HG03108 (cell line): ENCODE measurements at regions not wholly inside any gene's neighbourhood (a gene's known extent, or its start where the extent isn't known, plus 50 kb on each side); places are given as distances from the start of the nearest gene placed in this dataset.
"Not testable (repeated sequence)": the region's sequence is repeated elsewhere in the genome, so short reads cannot be mapped to it uniquely, and the experiment has no call there.

Source experiments
- ATAC-seq: cut with Tn5 transposase; IDR thresholded peaks from one replicate; pipeline ENCODE4 v1.9.1; 2021; ENCODE audit warnings: moderate library complexity; ENCODE audit not compliant: unreplicated experiment

DNA sequence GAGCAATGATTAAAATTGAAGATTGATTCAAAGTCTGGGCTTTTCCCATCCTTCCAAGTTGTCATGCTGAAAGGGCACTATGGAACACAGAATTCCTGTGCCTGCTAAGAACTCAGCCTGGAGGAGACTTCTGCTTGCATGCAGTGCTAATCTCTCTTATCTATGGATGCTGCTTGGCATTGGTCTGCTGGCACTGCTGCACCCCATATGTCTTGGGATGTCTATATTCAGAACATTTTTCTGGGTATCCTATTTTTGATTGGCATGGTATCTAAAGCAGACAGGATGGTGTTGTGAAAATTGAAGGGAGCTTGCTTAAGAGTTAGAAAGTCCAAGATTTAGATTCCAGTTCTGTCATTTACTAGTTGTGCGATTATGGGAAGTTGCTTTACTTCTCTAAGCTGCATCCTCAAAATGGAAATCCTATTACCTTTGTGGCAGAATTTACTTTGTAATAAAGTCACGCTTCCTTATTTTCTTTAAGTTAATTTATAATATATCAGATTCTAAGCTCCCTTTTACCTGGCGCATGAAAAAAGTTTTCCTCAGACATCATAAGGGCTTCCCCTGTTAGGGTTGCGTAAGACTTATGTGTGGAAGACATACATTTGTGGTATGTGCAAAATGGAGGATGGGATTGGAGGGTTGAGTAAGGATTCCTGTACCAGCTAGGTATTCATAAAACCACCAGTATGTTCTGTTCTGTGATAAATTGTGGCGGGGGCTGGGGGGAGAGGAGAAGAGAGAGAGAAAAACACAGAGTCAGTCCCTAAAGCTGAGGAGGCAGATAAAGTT is 254.0 kb downstream of the DMAC1 start:
- ATAC-seq, result no peak

- ATAC-seq, result no peak
Observed at GRCh38 chr9:7542693-7543092, 256.9 kb downstream of the DMAC1 start.

DNA sequence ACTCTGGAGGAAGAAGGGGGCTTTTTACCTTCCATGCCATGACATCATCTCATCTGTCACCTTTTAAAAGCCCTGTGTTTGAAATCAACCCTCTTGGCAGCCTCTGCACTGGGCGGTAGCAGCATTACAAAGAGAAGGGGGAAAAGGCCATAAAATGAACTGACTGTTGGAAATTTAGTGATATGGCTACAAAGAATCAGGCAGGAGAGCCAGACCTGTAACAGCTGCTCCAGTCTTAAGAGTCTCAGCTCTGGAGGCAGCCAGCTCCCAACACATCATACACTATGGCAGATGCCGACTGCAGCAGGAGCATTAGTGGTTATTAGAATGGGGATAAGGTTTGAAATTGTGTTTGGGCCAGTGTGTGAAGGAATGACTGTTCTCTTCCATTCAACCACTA is 257.5 kb downstream of the DMAC1 start:
- no peak for ATAC-seq

- ATAC-seq, result peak; percentile 58
Observed at GRCh38 chr9:7536310-7536939, 263.2 kb downstream of the DMAC1 start.

DNA sequence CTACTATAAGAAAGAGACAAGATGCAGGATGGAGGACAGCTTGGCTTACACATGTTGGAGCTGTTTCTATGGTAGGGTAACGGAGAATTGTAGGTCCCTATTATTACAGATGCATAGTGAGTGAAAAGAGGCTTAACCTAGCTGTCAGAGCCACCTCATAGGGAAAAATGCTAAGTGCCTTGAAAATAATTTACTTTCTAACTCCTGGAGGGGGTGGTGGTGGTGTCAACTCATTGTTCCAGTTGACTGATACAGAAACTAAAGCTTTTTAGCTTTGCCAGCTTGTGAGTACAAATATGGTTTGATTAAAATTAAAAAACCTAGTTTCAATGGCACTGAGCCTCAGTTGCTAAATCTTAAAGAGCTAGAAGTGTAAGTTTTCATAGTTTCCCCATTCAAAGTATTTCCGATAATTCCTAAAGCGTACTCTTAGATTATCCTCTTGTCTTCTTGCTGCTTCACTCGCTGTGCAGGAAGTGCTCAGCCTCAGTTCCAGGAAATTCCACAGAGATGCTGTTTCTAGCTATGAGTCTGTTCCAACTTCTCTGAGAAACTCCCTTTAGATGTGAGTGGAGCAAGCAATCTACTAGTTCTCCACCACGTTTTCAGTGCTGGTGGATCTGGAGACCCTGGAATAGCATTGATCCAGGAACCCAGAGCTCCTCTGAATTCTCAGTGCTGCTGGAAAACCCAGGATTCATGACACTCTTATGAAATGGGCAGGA is 265.2 kb downstream of the DMAC1 start:
- no peak for ATAC-seq

DNA sequence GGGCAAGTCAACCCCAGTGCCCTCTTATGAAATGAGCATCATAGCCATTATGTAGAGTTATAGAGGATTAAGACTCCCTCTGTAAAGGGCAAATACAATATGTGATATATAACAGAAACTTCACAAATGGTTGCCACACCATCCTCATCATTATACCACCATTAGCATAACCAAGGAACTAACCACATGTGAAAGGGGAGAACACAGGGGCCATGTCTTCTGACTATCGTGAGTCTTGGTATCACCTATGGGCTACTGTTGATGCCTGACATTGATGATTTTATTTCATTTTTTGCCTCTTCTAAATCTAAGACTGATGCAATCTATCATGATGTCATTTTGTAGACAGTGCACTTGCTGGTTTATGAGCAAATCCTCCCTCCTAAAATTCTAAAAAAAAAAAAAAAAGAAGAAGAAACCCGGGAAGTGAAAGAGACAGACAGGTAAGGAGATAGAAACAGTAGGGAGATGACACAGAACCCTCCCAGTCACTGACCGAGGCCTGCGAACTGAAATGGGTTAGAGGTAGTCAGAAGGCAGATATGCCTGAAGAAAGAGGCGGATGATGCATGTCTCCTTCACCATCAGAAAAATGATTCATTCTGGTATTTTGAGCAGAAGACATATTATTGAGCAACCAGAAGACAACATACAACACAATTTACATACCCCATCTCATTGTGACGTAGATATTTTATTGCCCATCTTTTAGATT is 266.0 kb downstream of the DMAC1 start:
- no peak for ATAC-seq

- ATAC-seq, result no peak
Observed at GRCh38 chr9:7523426-7524043, 276.0 kb downstream of the DMAC1 start.

DNA sequence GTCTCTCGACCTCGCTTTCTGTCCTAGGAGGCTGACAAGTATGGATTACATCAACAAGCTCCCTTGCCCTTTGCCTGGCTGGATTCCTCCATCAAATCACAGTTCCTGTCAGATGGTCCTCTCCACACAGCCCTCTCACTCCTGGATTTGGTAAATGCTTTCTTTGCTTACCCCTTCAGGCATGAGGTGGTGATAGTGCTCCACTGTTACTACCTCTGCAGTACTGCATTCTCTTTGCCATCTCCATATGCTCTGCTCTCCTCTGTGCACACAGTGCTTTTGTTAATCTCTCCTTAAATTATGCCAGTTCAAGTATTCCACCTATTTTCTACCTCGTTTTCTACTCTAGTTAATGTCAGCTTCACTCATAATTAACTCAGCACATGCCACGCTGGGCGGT is 279.2 kb downstream of the DMAC1 start:
- ATAC-seq, result no peak

DNA sequence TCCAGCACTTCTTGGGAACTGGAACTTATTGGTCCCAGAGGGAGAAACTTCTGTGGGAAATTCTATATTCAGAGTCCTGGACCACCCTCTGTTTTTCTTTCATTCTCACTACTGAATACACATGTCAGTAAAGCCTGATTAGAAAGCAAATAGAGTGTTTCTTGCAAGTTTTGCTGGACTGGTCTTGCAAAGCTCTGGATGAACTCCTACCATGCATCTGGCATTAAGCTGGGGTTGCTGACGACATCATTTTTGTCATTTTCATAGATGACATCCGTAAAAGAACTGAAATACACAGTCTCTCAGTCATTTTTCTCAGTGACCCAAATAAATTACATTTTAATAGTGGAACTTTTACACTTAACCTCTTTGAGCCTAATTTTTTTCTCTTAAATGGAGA is 283.2 kb downstream of the DMAC1 start:
- ATAC-seq, result no peak

DNA sequence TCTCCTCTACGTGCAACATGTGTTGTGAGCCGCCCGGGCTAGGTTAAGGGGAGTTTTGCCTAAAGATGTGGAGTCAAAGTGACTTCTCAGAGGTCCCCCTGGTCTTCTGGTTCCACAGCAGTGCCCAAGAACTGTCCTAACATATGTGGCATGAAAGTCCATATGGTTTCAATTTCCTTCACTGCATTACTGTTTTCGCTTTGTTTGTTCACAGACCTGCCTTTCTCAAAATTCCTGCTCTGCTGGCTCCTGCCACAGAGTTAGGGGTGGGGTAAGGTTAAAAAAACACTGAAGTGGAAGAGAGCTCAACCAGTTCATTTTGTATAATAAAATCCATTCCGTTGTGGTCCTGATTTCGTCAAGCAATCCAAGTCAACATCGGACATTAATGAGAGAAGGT is 289.4 kb downstream of the DMAC1 start:
- ATAC-seq, result no peak

DNA sequence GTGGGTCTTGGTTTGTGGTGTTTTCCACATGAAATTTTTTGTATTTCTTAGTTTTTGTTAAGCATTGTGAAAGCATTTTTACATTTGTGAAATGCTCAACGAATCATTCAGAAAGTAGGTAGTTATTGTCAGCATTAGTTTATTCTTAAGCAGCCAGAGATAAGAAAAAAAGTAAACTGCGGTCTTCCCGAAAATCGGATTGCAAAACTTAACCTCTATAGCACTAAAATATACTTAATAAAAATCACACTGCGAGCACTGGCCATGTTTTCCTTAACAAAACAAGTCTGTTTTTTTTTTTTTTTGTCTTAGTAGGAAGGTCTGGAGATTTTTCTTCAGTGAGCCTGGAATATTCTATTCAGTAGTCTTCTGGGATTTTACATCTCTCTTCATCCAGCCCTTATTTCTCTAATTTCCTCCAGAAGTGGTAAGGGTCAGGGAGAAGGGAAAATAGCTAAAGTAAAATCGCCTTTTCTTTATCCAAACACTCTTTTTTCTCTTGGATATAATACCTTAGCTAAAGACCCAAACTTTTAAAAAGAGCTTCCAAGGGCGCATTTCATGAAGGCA is 289.9 kb downstream of the DMAC1 start:
- ATAC-seq, result no peak

- ATAC-seq, result no peak
Observed at GRCh38 chr9:7508516-7508915, 291.1 kb downstream of the DMAC1 start.

DNA sequence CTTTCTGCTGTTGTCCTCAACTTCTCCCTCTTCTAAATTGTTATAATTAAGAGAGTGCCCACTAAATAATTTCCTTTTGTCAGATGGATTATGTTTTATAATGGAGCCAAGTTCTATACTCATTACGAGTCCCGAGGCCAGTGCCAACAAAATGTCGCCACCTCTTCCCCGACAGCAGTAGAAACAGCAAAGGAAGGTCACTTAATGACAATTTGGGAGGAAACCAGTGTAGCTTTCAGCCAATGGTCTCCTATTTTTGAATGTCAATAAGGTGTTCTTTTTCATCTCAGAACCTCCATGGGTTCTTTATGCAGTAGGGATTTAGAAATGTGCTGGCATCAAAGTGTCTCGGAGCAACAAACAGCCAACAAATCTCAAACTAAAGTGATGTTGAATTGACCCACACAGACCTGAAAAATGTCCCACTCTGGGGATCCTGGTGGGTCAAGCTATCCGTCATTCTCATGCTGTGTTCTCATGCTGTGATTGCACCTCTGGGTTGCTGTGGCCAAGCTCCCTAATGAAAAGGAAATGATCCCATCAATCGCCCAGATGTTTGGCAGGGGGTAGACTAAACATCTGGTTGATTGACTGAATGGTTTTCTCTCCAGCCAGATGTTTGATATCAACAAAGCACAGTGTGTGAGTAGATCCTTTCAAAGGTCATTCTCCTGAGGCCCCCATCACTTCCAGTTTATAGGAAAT is 291.9 kb downstream of the DMAC1 start:
- ATAC-seq, result no peak

DNA sequence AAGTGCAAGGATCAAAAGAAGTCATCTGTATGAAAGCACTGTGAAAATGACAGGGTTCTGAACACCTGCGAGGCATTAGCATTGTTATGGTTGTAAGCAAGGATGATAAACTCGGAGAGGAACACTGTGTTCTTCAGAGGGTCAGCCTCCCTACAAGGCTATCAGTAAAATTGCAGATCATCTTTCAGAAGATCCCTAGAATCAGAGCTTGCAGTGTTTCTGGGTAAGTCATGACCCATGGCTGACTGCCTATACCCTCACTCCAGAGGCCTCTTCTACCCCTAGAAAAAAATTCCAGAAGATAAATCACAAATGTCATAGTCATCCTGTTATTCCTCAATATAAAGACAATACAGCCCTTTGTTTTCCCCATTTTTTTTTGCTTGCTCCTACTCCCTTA is 292.6 kb downstream of the DMAC1 start:
- no peak for ATAC-seq

GRCh38 chr9:7500521-7500920 is 299.1 kb downstream of the DMAC1 start:
- ATAC-seq, result no peak

DNA sequence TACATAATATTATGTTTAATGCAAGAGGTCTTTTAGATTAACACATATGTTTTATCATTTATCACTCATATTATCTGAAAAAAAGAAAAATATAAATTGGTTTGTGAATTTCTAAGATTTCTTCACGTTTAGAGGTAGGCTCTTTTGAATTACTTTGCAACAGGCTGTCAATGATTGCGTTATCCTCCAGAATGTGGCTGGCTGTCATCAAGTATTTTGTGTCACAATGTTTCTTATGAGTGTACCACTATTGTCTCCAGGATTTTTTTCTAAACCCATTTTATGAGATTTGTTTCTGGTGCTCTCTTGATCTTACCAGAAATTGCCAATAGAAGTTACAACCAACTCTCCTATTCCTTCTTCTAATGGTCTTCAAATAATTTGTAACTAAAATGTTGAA is 307.9 kb downstream of the DMAC1 start:
- no peak for ATAC-seq

DNA sequence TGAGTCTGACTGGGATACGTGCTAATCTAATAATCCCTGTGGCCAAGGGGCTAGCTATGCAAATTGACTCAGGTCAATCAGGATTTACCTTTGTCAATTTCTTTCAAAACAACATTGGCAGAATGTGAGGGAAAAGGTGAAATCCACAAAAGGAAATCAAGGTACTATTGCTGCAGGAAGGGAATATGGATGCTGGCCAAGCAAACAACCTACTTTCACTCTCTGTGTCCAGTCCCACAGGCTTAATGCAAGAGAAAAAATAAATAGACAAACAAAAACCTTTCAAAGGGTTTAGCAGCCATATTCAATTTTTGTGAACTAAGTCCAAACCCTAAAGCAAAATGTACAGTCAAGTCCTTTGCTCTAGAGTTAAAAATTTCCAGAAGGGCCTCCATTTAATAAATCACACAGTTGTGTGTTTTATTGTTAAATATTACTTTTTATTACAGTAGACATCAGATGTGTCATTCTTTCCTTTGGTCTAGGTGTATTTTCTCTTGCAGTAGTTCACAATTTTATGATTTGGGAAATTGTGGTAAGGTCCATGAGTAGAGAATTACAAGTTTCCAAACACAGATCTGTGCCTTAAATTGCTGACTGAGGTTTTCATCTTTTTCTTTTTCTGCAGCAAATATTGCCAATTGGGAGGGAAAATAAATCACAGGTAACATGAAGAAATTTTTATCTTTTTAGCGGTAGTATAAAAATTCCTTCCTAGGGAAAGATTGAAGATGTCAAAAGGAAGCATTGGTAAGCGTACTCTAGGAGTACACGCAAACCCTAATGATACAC is 309.1 kb downstream of the DMAC1 start:
- ATAC-seq, result no peak

DNA sequence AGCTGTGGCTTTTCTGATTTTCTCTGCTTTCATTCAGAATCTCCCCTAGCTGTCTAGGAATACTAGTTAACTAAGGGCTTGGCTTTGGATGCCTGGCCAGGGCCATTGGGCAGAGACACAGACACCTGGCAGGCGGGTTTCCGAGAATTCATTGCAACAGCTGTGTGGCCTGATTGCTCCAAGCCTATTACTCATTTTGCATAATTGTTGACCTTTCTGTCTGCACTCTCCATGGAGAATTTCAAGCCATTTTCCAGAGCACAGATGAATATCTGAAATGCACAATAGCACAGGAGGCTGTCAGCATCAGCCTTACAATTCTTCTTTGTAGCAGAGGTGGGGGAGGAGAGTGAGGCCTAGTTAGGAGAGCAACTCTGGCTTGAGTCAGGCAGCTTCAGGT is 310.5 kb downstream of the DMAC1 start:
- ATAC-seq, result no peak

DNA sequence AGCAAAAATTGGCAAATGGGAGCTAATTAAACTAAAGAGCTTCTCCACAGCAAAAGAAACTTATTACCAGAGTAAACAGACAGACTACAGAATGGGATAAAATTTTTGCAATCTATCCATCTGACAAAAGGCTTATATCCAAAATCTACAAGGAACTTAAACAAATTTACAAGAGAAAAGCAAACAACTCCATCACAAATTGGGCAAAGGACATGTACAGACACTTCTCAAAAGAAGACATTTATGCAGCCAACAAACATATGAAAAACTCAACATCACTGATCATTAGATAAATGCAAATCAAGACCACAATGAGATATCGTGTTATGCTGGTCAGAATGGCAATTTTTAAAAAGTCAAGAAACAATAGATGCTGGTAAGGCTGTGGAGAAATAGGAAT is 315.6 kb downstream of the DMAC1 start:
- not testable (repeated sequence) for ATAC-seq
